NB4 (cell line): ENCODE measurements at regions not wholly inside any gene's neighbourhood (a gene's known extent, or its start where the extent isn't known, plus 50 kb on each side); places are given as distances from the start of the nearest gene placed in this dataset.

Experiments used
- DNase-seq: peaks from one replicate; pipeline ENCODE4 v3.0.0; 2010; ENCODE audit warnings: low read depth
- H3K4me3 ChIP-seq: one replicate; pipeline ENCODE4 v1.5.1; 2011; ENCODE audit warnings: mild to moderate bottlenecking, low read depth, low read length, moderate library complexity
- MAX ChIP-seq: IDR thresholded peaks from 2 replicates; pipeline ENCODE4 v1.6.1; 2011; ENCODE audit warnings: low read depth, low read length
- MYC ChIP-seq: IDR thresholded peaks from 2 replicates; pipeline ENCODE4 v1.6.1; 2011; ENCODE audit warnings: low read depth, low read length
- POLR2A ChIP-seq: IDR thresholded peaks from 2 replicates; pipeline ENCODE4 v1.6.1; 2011; ENCODE audit warnings: mild to moderate bottlenecking; ENCODE audit not compliant: insufficient read length; ENCODE audit errors: extremely low read depth
- TF ChIP-seq, protein P1 (sequence below): IDR thresholded peaks from one replicate; pipeline ENCODE4 v1.5.1; 2012; ENCODE audit warnings: low read depth, low read length

DNA sequence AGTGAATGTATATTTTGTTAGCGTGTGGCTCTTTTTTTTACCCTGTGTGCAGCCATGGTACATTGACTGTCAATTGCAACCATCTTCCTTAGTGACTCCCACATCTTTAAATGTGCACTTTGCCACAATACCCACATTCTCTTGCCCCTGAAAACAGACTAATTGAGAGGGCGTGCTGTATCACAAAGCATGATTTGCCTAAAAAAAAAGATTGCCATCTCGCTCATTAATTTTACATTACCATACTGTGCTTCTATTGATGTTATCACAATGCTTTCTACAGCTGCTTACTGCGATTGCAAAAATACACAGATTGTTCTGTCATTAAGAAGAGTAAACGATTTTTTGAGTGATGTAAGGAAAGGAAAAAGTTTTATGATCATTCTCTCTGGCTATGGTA is 613.1 kb upstream of the NRP1 start:
- no peak for TF ChIP-seq POLR2A
- TF ChIP-seq, protein P1, sequence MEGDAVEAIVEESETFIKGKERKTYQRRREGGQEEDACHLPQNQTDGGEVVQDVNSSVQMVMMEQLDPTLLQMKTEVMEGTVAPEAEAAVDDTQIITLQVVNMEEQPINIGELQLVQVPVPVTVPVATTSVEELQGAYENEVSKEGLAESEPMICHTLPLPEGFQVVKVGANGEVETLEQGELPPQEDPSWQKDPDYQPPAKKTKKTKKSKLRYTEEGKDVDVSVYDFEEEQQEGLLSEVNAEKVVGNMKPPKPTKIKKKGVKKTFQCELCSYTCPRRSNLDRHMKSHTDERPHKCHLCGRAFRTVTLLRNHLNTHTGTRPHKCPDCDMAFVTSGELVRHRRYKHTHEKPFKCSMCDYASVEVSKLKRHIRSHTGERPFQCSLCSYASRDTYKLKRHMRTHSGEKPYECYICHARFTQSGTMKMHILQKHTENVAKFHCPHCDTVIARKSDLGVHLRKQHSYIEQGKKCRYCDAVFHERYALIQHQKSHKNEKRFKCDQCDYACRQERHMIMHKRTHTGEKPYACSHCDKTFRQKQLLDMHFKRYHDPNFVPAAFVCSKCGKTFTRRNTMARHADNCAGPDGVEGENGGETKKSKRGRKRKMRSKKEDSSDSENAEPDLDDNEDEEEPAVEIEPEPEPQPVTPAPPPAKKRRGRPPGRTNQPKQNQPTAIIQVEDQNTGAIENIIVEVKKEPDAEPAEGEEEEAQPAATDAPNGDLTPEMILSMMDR = no peak
- TF ChIP-seq MAX = no peak
- no peak for TF ChIP-seq MYC
- no peak overlapping the region for H3K4me3 ChIP-seq
- no peak for DNase-seq

DNA sequence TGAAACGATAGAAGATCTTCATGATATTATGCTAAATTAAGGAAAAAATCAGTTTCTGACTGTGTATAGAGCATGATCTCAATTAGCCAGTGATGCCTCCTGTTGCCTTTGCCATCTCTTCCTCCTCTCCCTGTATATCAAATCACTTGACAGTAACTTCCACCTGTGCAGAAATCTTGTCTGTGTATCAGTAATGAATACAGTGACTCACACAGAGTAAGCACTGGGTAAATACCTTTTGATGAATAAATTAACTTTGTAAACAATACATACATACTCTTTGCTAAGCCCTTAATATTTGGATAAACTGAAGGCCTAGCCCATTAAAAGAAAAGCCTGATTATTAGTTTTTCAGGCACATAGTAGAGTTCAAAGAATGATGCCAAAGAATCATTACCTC is 610.6 kb upstream of the NRP1 start:
- no peak for DNase-seq
- TF ChIP-seq POLR2A = no peak
- TF ChIP-seq MYC = no peak
- TF ChIP-seq MAX = no peak
- TF ChIP-seq, protein P1 = no peak
- no peak overlapping the region for H3K4me3 ChIP-seq

DNA sequence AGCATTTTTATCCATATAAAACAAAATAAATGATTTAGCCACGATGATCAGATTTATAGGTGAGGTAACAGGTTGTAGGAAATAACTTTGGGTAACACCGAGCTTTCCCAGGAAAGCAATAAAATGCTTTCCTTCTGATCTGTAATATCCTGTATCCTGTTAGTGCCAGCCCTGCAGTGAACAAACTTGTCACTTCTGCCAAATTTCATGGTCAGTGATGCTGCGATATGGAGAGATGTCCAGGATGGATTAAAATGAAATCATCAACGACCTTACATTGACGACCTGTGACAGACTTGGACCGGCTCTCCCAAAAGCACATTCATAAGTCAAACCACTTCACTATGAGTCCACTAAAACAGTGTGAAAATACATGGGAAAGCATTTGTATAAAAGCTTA is 608.0 kb upstream of the NRP1 start:
- H3K4me3 ChIP-seq = no peak overlapping the region
- TF ChIP-seq POLR2A (no peak), MYC (no peak)
- no peak for DNase-seq

- TF ChIP-seq, protein P1 = no peak
- no peak for TF ChIP-seq POLR2A
- no peak for TF ChIP-seq MYC
- no peak for TF ChIP-seq MAX
- H3K4me3 ChIP-seq = no peak overlapping the region
- DNase-seq = no peak
Measured at GRCh38 chr10:33939892-33940291, 605.4 kb upstream of the NRP1 start.

GRCh38 chr10:33939410-33939809 is 604.9 kb upstream of the NRP1 start:
- no peak for DNase-seq
- TF ChIP-seq MYC (no peak), POLR2A (no peak), MAX (no peak)
- TF ChIP-seq, protein P1 = no peak
- no peak overlapping the region for H3K4me3 ChIP-seq

DNA sequence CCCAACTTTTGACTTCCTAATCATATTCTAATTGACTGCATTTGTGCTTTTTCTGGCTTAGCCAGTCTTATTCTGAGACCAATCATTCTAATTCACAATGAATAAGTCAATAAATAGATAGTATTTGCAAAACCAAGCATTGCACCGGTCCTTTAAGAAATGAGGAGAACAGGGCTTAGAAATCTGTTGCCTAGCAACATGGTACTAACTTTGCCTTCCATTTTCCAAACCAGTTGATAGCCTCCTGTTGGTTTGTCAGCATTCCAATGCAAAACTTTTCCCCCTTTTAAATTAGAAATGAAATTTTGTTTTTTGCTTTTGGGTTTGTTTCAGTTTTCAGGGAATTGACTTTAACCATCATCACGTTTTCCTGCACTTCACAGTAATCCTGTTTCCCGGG is 603.5 kb upstream of the NRP1 start:
- TF ChIP-seq MAX = no peak
- TF ChIP-seq, protein P1 = no peak
- no peak for DNase-seq
- no peak overlapping the region for H3K4me3 ChIP-seq
